ENCODE measurements at regions not wholly inside any gene's neighbourhood (a gene's known extent, or its start where the extent isn't known, plus 50 kb on each side); places are given as distances from the start of the nearest gene placed in this dataset.

DNA sequence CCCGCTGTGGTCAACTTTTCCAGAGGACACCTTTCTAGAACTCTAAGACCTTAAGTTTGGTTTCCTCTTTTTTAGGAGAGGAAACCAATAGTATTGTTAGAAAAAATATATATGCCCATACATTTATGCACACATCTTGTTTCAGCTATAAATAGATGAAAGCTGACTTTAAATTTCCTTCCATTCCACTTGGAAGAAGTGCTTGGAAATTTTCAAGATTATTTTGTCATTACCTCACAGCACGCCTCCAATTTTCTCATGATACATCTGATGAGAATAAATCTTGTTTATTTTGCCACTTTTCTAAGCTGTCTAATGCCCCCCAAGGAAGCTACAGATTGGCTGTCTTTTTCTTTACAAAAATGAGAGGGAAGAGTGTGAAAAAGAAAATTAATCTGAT, 65.8 kb downstream of the NIBAN1 start:
- no TSS peak for BruUV-seq (replicated peaks)
- intact Hi-C loops (cut with micrococcal nuclease; ENCODE audit: unreplicated experiment) (no loop called here), in situ Hi-C loops (cut with HindIII; ENCODE audit: low pct_unique_long_range_greater_than_20kb, low sequenced_read_pairs) (no loop called here)
- H3K36me3 ChIP-seq (ENCODE audit: control insufficient read depth, insufficient read depth, low read length), result no peaks in the 10 kb centered on the region
- ChIA-PET POLR2A (no interaction called here), CTCF (no interaction called here)
- H3K27ac ChIP-seq (ENCODE audit: low read length), result no peak overlapping the region
- H3K9me3 ChIP-seq (ENCODE audit: control insufficient read depth, insufficient read depth, low read depth, low read length), result no peaks in the 10 kb centered on the region
- DNase-seq (ENCODE audit: low read depth, low spot score), result no peak
- no peaks in the 10 kb centered on the region for H3K27me3 ChIP-seq (ENCODE audit: control insufficient read depth, insufficient read depth, low read length)
- TF ChIP-seq SIN3A (IDR thresholded peaks at IDR 0.05; ENCODE audit: borderline replicate concordance, insufficient read depth, low read depth, low read length) (no peak), CTCF (IDR thresholded peaks at IDR 0.05) (no peak), POLR2AphosphoS5 (IDR thresholded peaks at IDR 0.05; ENCODE audit: low read depth, low read length) (no peak), TCF7L2 (IDR thresholded peaks at IDR 0.05; ENCODE audit: low read depth, low read length) (no peak)
- TF ChIP-seq, protein P1, sequence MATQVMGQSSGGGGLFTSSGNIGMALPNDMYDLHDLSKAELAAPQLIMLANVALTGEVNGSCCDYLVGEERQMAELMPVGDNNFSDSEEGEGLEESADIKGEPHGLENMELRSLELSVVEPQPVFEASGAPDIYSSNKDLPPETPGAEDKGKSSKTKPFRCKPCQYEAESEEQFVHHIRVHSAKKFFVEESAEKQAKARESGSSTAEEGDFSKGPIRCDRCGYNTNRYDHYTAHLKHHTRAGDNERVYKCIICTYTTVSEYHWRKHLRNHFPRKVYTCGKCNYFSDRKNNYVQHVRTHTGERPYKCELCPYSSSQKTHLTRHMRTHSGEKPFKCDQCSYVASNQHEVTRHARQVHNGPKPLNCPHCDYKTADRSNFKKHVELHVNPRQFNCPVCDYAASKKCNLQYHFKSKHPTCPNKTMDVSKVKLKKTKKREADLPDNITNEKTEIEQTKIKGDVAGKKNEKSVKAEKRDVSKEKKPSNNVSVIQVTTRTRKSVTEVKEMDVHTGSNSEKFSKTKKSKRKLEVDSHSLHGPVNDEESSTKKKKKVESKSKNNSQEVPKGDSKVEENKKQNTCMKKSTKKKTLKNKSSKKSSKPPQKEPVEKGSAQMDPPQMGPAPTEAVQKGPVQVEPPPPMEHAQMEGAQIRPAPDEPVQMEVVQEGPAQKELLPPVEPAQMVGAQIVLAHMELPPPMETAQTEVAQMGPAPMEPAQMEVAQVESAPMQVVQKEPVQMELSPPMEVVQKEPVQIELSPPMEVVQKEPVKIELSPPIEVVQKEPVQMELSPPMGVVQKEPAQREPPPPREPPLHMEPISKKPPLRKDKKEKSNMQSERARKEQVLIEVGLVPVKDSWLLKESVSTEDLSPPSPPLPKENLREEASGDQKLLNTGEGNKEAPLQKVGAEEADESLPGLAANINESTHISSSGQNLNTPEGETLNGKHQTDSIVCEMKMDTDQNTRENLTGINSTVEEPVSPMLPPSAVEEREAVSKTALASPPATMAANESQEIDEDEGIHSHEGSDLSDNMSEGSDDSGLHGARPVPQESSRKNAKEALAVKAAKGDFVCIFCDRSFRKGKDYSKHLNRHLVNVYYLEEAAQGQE (IDR thresholded peaks at IDR 0.05; ENCODE audit: insufficient read depth in 1 of 2, low read depth in 2 of 2, low read length in 1 of 2), result no peak
- no peak for ATAC-seq
- no peaks in the 10 kb centered on the region for H3K4me1 ChIP-seq (ENCODE audit: control insufficient read depth, insufficient read depth, low read length)
- no peak overlapping the region for H3K4me3 ChIP-seq (ENCODE audit: low read depth in 2 of 2, low read length in 2 of 2)

DNA sequence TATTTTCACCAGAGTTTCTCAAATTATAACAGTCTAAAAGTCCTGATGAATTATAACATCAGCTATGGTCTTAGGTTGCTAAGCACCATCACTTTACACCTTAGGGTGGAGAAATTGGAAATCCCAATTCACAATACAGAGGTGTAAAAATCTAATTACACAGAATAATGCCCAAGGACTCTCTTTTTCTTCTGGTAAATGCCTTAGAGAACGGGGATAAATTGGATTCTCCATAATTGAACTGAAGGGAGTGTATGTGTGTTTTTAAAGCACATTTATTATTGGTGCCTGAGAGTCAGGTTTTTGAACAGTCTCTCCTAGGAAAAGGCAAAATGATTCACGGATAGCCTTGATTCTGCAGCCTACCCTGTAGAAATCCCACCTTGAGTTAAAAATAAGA, 66.8 kb downstream of the NIBAN1 start:
- in situ Hi-C loops (cut with HindIII; ENCODE audit: low pct_unique_long_range_greater_than_20kb, low sequenced_read_pairs) (no loop called here), intact Hi-C loops (cut with micrococcal nuclease; ENCODE audit: unreplicated experiment) (no loop called here)
- H3K27ac ChIP-seq (ENCODE audit: low read length), result no peak overlapping the region
- no peaks in the 10 kb centered on the region for H3K36me3 ChIP-seq (ENCODE audit: control insufficient read depth, insufficient read depth, low read length)
- DNase-seq (ENCODE audit: low read depth, low spot score), result no peak
- no peaks in the 10 kb centered on the region for H3K4me1 ChIP-seq (ENCODE audit: control insufficient read depth, insufficient read depth, low read length)
- ChIA-PET POLR2A (no interaction called here), CTCF (no interaction called here)
- H3K4me3 ChIP-seq (ENCODE audit: low read depth in 2 of 2, low read length in 2 of 2), result no peak overlapping the region
- H3K27me3 ChIP-seq (ENCODE audit: control insufficient read depth, insufficient read depth, low read length), result no peaks in the 10 kb centered on the region
- no TSS peak for BruUV-seq (replicated peaks)
- TF ChIP-seq POLR2AphosphoS5 (IDR thresholded peaks at IDR 0.05; ENCODE audit: low read depth, low read length), result no peak
- no peak for TF ChIP-seq SIN3A (IDR thresholded peaks at IDR 0.05; ENCODE audit: borderline replicate concordance, insufficient read depth, low read depth, low read length)
- TF ChIP-seq TCF7L2 (IDR thresholded peaks at IDR 0.05; ENCODE audit: low read depth, low read length), result no peak
- TF ChIP-seq, protein P1 (IDR thresholded peaks at IDR 0.05; ENCODE audit: insufficient read depth in 1 of 2, low read depth in 2 of 2, low read length in 1 of 2), result no peak
- no peak for TF ChIP-seq CTCF (IDR thresholded peaks at IDR 0.05)
- H3K9me3 ChIP-seq (ENCODE audit: control insufficient read depth, insufficient read depth, low read depth, low read length), result no peaks in the 10 kb centered on the region
- no peak for ATAC-seq

Data from Panc1 (cell line).